ENCODE measurements at regions not wholly inside any gene's neighbourhood (a gene's known extent, or its start where the extent isn't known, plus 50 kb on each side); places are given as distances from the start of the nearest gene placed in this dataset.
"Not testable (repeated sequence)": the region's sequence is repeated elsewhere in the genome, so short reads cannot be mapped to it uniquely, and the experiment has no call there.

DNA sequence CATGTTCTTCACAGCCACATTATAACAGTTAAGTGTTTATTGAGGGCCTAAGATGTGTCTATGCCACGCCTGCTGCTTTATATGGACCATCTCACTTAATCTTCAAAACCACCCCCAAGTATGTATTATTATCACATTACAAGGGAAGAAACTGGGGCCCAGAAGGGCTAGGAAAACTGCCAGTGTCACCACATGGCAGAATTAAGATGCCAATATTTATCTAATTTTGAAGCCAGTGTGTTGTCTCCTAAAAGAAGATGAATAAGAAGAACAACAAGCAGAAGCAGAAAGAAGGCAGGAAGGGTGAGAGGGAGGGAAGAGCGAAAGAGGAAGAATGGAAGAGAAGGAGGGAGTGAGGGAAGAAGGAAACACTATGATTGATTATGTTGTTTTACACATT is 491.3 kb upstream of the IL12A start:
- TF ChIP-seq POLR2AphosphoS5 (IDR thresholded peaks at IDR 0.05) (no peak), POLR2A (IDR thresholded peaks at IDR 0.05) (no peak), EP300 (IDR thresholded peaks at IDR 0.05) (no peak)
- TF ChIP-seq, protein P1, sequence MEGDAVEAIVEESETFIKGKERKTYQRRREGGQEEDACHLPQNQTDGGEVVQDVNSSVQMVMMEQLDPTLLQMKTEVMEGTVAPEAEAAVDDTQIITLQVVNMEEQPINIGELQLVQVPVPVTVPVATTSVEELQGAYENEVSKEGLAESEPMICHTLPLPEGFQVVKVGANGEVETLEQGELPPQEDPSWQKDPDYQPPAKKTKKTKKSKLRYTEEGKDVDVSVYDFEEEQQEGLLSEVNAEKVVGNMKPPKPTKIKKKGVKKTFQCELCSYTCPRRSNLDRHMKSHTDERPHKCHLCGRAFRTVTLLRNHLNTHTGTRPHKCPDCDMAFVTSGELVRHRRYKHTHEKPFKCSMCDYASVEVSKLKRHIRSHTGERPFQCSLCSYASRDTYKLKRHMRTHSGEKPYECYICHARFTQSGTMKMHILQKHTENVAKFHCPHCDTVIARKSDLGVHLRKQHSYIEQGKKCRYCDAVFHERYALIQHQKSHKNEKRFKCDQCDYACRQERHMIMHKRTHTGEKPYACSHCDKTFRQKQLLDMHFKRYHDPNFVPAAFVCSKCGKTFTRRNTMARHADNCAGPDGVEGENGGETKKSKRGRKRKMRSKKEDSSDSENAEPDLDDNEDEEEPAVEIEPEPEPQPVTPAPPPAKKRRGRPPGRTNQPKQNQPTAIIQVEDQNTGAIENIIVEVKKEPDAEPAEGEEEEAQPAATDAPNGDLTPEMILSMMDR (IDR thresholded peaks at IDR 0.05), result no peak
- 89 to 91% methylated on average over 1 to 2 of the region's 2 CpGs for WGBS, 2 donors (ENCODE audit: low coverage in 1 of 2)
- no peak overlapping the region for H3K4me3 ChIP-seq
- H3K27ac ChIP-seq, result no peak overlapping the region
- ATAC-seq, result no peak
- no peaks in the 10 kb centered on the region for H3K9me3 ChIP-seq
- H3K27me3 ChIP-seq, result no peaks in the 10 kb centered on the region
- H3K36me3 ChIP-seq, result no peaks in the 10 kb centered on the region
- H3K4me1 ChIP-seq, result no peaks in the 10 kb centered on the region

DNA sequence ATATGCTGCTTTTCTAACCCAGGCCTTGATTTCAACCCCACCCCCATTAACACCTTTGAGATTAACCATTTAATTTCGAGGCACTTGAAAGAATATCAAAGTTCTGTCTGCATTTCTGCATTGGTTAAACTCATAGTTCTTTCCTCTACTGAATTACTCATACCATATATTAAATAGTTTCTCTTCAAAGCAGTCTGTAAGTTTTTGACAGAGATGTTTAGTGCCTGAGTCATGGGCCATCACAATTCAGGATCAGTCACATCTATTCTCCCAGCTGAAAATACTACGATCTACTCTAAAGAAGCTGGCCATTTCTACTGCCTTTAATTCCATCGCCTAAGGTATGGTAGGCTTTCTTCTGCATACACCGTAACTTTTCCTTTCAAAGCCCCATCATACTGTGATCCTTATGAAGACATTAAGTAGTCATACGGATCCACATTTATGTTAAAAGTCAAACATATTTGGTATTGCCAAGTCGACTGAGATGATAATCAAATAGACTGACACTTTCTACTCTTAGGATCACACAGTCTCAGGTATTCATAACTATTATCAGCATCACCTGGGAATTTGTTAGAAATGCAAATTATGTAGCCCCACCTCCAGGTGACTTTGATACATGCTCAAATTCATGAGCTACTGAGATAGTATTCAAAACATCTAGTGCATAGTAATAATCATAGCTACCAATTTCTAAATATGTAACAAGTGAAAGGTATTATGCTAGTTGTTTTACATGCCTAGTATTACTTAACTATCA is 489.4 kb upstream of the IL12A start:
- Histone ChIP-seq H3K9me3 (no peaks in the 10 kb centered on the region), H3K36me3 (no peaks in the 10 kb centered on the region), H3K27ac (no peak overlapping the region), H3K4me3 (no peak overlapping the region), H3K4me1 (no peaks in the 10 kb centered on the region), H3K27me3 (no peaks in the 10 kb centered on the region)
- TF ChIP-seq, protein P1 (IDR thresholded peaks at IDR 0.05), result no peak
- TF ChIP-seq POLR2AphosphoS5 (IDR thresholded peaks at IDR 0.05), result no peak
- no peak for TF ChIP-seq EP300 (IDR thresholded peaks at IDR 0.05)
- TF ChIP-seq POLR2A (IDR thresholded peaks at IDR 0.05), result no peak
- WGBS, 2 donors (ENCODE audit: low coverage in 1 of 2), result 78 to 79% methylated on average over 6 of the region's 6 CpGs
- ATAC-seq, result no peak

DNA sequence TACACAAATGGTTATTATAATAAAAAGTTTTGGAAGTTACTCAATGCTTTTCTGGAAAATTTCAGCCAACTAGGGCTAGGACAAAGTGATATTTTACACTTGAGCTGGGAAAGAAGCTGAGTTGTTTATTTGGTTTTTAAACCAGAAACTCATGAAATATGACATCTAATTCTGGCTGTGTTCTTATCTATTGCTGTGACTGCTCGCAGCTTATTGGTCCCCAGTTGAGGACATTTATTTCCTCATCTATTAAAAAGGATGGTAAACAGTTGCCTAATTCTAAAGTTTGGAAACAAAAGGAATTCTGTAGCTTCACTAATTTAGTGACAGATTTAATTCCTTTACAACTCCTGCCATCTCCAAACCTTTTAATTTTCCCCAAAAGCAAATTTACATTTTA is 487.6 kb upstream of the IL12A start:
- WGBS, 2 donors (ENCODE audit: low coverage in 1 of 2), result 40 to 50% methylated on average over 1 of the region's 1 CpG
- no peaks in the 10 kb centered on the region for H3K9me3 ChIP-seq
- no peaks in the 10 kb centered on the region for H3K36me3 ChIP-seq
- H3K4me1 ChIP-seq, result no peaks in the 10 kb centered on the region
- no peak overlapping the region for H3K4me3 ChIP-seq
- no peak for ATAC-seq
- H3K27ac ChIP-seq, result no peak overlapping the region
- no peaks in the 10 kb centered on the region for H3K27me3 ChIP-seq
- TF ChIP-seq POLR2AphosphoS5 (IDR thresholded peaks at IDR 0.05) (no peak), POLR2A (IDR thresholded peaks at IDR 0.05) (no peak), EP300 (IDR thresholded peaks at IDR 0.05) (no peak)
- TF ChIP-seq, protein P1 (IDR thresholded peaks at IDR 0.05), result no peak

DNA sequence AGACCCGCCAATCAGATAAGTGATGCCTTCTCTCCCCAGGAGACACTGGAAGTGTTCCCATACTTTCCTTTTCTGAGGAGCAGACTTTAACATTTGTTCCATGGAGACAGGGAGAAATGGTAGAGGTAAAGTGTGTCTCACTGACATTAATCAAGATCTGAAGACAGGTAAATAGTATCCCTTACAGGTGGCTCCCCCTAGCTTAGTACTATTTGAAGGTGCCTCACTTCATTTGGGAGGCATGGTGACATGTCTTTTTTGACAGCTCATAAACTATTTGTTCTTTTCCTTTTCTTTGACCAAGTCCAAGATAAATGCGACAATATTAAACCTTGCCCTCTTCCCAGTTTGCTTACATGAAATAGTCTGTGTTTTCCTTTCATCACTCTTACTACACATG is 485.6 kb upstream of the IL12A start:
- H3K4me3 ChIP-seq, result no peak overlapping the region
- no peaks in the 10 kb centered on the region for H3K4me1 ChIP-seq
- TF ChIP-seq, protein P1 (IDR thresholded peaks at IDR 0.05), result no peak
- no peak for TF ChIP-seq POLR2AphosphoS5 (IDR thresholded peaks at IDR 0.05)
- no peak for TF ChIP-seq POLR2A (IDR thresholded peaks at IDR 0.05)
- no peak for TF ChIP-seq EP300 (IDR thresholded peaks at IDR 0.05)
- WGBS, 2 donors (ENCODE audit: low coverage in 1 of 2), result 87 to 96% methylated on average over 2 of the region's 2 CpGs
- no peak for ATAC-seq
- H3K27ac ChIP-seq, result no peak overlapping the region
- no peaks in the 10 kb centered on the region for H3K9me3 ChIP-seq
- H3K36me3 ChIP-seq, result no peaks in the 10 kb centered on the region
- no peaks in the 10 kb centered on the region for H3K27me3 ChIP-seq

DNA sequence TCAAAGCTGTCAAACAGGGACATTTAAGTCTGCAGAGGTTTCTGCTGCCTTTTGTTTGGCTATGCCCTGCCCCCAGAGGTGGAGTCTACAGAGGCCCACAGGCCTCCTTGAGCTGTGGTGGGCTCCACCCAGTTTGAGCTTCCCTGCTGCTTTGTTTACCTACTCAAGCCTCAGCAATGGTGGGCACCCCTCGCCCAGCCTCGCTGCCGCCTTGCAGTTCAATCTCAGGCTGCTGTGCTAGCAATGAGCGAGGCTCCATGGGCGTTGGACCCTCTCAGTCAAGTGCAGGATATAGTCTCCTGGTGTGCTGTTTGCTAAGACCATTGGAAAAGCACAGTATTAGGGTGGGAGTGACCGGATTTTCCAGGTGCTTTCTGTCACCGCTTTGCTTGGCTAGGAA is 477.6 kb upstream of the IL12A start:
- not testable (repeated sequence) for H3K36me3 ChIP-seq, H3K4me3 ChIP-seq, H3K27ac ChIP-seq, H3K4me1 ChIP-seq, H3K27me3 ChIP-seq, ATAC-seq, H3K9me3 ChIP-seq
- 96% methylated on average over 4 of the region's 7 CpGs; no CpG with 5 or more reads in 1 of the 2 donors for WGBS, 2 donors (ENCODE audit: low coverage in 1 of 2)

All from gastroesophageal sphincter (tissue), 4 donors.